ENCODE measurements at regions not wholly inside any gene's neighbourhood (a gene's known extent, or its start where the extent isn't known, plus 50 kb on each side); places are given as distances from the start of the nearest gene placed in this dataset.
"Not testable (repeated sequence)": the region's sequence is repeated elsewhere in the genome, so short reads cannot be mapped to it uniquely, and the experiment has no call there.

- TF ChIP-seq REST (IDR thresholded peaks at IDR 0.05): no peak
- no peak for TF ChIP-seq FOXA1 (IDR thresholded peaks at IDR 0.05)
- no peak for TF ChIP-seq EGR1 (IDR thresholded peaks at IDR 0.05; ENCODE audit: low read depth in 2 of 2)
Measured at GRCh38 chr12:83265808-83266207, 579.1 kb downstream of the TMTC2 start (continued).

DNA sequence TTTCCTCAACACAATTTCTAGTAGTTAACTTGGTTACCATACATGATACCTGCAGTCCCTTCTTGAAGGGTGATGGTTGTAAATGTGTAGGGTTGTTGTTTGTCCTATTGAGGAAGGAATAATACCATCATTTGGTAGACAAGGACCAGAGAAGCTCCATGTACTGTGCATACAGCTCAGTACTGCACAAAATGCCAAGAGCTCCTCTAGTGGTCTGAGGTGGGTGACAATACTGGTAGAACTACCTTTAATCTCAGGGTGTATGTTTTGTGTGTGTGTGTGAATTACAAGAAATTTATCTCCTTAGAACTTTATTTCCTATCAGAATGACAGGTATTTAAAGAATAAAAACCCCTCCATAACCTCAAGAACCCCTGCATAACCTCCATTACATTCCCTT is 575.3 kb downstream of the TMTC2 start:
- H3K4me3 ChIP-seq (ENCODE audit: low read depth in 1 of 3, low read length in 3 of 3): no peak overlapping the region
- H3K4me1 ChIP-seq (ENCODE audit: control insufficient read depth in 4 of 4, insufficient read depth in 4 of 4, low read length in 3 of 4): no peaks in the 10 kb centered on the region
- no peaks in the 10 kb centered on the region for H3K9me3 ChIP-seq (ENCODE audit: control insufficient read depth in 4 of 4, low read length in 3 of 4)
- H3K27me3 ChIP-seq (ENCODE audit: control insufficient read depth in 4 of 4, insufficient read depth in 4 of 4, low read length in 3 of 4): no peaks in the 10 kb centered on the region
- no peak overlapping the region for H3K27ac ChIP-seq (ENCODE audit: low read depth in 1 of 2, low read length in 2 of 2)
- H3K36me3 ChIP-seq (ENCODE audit: control insufficient read depth in 4 of 4, insufficient read depth in 3 of 4, low read depth in 1 of 4, low read length in 3 of 4): no peaks in the 10 kb centered on the region
- H3K9ac ChIP-seq (ENCODE audit: low read depth in 1 of 2, low read length in 2 of 2): no peak overlapping the region
- DNase-seq (ENCODE audit: low spot score): no peak
- TF ChIP-seq NR2F2 (IDR thresholded peaks at IDR 0.05) (no peak), JUND (IDR thresholded peaks at IDR 0.05) (no peak), EGR1 (IDR thresholded peaks at IDR 0.05; ENCODE audit: low read depth in 2 of 2) (no peak), HNF4A (conservative IDR thresholded peaks at IDR 0.05) (no peak), YY1 (IDR thresholded peaks at IDR 0.05) (no peak), RAD21 (IDR thresholded peaks at IDR 0.05) (no peak), TAF1 (conservative IDR thresholded peaks at IDR 0.05) (no peak), SP1 (IDR thresholded peaks at IDR 0.05) (no peak), FOXA1 (IDR thresholded peaks at IDR 0.05) (no peak), FOXA2 (IDR thresholded peaks at IDR 0.05) (no peak), GABPA (IDR thresholded peaks at IDR 0.05 in 1 of 2, conservative IDR thresholded peaks at IDR 0.05 in 1 of 2) (no peak)
- TF ChIP-seq, protein P1, sequence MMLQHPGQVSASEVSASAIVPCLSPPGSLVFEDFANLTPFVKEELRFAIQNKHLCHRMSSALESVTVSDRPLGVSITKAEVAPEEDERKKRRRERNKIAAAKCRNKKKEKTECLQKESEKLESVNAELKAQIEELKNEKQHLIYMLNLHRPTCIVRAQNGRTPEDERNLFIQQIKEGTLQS (IDR thresholded peaks at IDR 0.05): no peak
- TF ChIP-seq, protein P2, sequence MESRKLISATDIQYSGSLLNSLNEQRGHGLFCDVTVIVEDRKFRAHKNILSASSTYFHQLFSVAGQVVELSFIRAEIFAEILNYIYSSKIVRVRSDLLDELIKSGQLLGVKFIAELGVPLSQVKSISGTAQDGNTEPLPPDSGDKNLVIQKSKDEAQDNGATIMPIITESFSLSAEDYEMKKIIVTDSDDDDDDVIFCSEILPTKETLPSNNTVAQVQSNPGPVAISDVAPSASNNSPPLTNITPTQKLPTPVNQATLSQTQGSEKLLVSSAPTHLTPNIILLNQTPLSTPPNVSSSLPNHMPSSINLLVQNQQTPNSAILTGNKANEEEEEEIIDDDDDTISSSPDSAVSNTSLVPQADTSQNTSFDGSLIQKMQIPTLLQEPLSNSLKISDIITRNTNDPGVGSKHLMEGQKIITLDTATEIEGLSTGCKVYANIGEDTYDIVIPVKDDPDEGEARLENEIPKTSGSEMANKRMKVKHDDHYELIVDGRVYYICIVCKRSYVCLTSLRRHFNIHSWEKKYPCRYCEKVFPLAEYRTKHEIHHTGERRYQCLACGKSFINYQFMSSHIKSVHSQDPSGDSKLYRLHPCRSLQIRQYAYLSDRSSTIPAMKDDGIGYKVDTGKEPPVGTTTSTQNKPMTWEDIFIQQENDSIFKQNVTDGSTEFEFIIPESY (IDR thresholded peaks at IDR 0.05): no peak

DNA sequence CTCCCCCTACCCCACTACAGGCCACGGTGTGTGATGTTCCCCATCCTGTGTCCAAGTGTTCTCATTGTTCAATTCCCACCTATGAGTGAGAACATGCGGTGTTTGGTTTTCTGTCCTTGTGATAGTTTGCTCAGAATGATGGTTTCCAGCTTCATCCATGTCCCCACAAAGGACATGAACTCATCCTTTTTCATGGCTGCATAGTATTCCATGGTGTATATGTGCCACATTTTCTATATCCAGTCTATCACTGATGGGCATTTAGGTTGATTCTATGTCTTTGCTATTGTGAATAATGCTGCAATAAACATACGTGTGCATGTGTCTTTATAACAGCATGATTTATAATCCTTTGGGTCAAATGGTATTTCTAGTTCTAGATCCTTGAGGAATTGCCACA is 573.4 kb downstream of the TMTC2 start:
- not testable (repeated sequence) for H3K9ac ChIP-seq (ENCODE audit: low read depth in 1 of 2, low read length in 2 of 2); H3K9me3 ChIP-seq (ENCODE audit: control insufficient read depth in 4 of 4, low read length in 3 of 4); H3K27me3 ChIP-seq (ENCODE audit: control insufficient read depth in 4 of 4, insufficient read depth in 4 of 4, low read length in 3 of 4); H3K4me3 ChIP-seq (ENCODE audit: low read depth in 1 of 3, low read length in 3 of 3); H3K36me3 ChIP-seq (ENCODE audit: control insufficient read depth in 4 of 4, insufficient read depth in 3 of 4, low read depth in 1 of 4, low read length in 3 of 4); H3K4me1 ChIP-seq (ENCODE audit: control insufficient read depth in 4 of 4, insufficient read depth in 4 of 4, low read length in 3 of 4); DNase-seq (ENCODE audit: low spot score); H3K27ac ChIP-seq (ENCODE audit: low read depth in 1 of 2, low read length in 2 of 2)
- WGBS: 91% methylated on average over 3 of the region's 3 CpGs
